Psoas muscle (tissue), 7 donors: ENCODE measurements at regions not wholly inside any gene's neighbourhood (a gene's known extent, or its start where the extent isn't known, plus 50 kb on each side); places are given as distances from the start of the nearest gene placed in this dataset.

Source experiments
- ATAC-seq, 4 donors: fragments of 200-7000 bp; cut with Tn5 transposase; one replicate each; pipeline ENCODE4 v1.9.1; 2020; ENCODE audit warnings: moderate library complexity in 3 of 4, mild to moderate bottlenecking in 2 of 4
- DNase-seq, 2 donors: peaks; one replicate each; pipeline ENCODE4 v3.0.0-alpha.2; 2020
- H3K27ac ChIP-seq: fragments of 200-600 bp; one replicate; pipeline ENCODE4 v1.8.0; 2022
- H3K27me3 ChIP-seq, 3 donors: fragments of 200-600 bp in 1 of 3; one replicate each; pipeline versions ENCODE4 v1.6.1 to v1.8.0; 2013 to 2022; ENCODE audit warnings: low read length in 2 of 3, mild to moderate bottlenecking in 2 of 3, moderate library complexity in 1 of 3; ENCODE audit not compliant: insufficient read depth in 3 of 3
- H3K36me3 ChIP-seq, 2 donors: fragments of 200-600 bp in 1 of 2; one replicate each; pipeline versions ENCODE4 v1.6.1 to v1.8.0; 2013 to 2022; ENCODE audit warnings: low read depth in 1 of 2, mild to moderate bottlenecking in 1 of 2, moderate library complexity in 1 of 2; ENCODE audit not compliant: insufficient read depth in 1 of 2
- H3K4me1 ChIP-seq: fragments of 200-600 bp; one replicate; pipeline ENCODE4 v1.8.0; 2022
- H3K4me3 ChIP-seq: fragments of 200-600 bp; one replicate; pipeline ENCODE4 v1.8.0; 2022; ENCODE audit warnings: mild to moderate bottlenecking
- H3K9me3 ChIP-seq: fragments of 200-600 bp; one replicate; pipeline ENCODE4 v1.8.0; 2022
- WGBS, 3 donors: extraction: QIAGEN DNeasy Blood & Tissue Kit; methylation state at CpG; one replicate each; pipeline versions ENCODE4 v1.1.6 to v1.1.7; 2013; 5-methylcytosine and 5-hydroxymethylcytosine counted together
- intact Hi-C, 2 donors: fragments of 100-400 bp; cut with DNase I; formaldehyde crosslinking; loops; one replicate each; pipeline versions ENCODE4 v1.11.0 to v1.14.2; 2022
- TF ChIP-seq, protein P1 (sequence below): fragments of 200-600 bp; IDR thresholded peaks from one replicate; pipeline ENCODE4 v1.8.0; 2022; ENCODE audit warnings: antibody characterized with exemption
- donor health status: healthy with polysubstance abuse.
- donor health status: DM: no; HTN: no; CAD: no; lungs with moderate emphysema.
- donor health status: Bipolar disorder and iron deficiency.
- donor health status: healthy.
- donor health status: DM: yes; HTN: yes; CAD: no.
- donor health status: DM: no; HTN: no; CAD: no.
- donor health status: DM: yes; HTN: yes; CAD: no.

DNA sequence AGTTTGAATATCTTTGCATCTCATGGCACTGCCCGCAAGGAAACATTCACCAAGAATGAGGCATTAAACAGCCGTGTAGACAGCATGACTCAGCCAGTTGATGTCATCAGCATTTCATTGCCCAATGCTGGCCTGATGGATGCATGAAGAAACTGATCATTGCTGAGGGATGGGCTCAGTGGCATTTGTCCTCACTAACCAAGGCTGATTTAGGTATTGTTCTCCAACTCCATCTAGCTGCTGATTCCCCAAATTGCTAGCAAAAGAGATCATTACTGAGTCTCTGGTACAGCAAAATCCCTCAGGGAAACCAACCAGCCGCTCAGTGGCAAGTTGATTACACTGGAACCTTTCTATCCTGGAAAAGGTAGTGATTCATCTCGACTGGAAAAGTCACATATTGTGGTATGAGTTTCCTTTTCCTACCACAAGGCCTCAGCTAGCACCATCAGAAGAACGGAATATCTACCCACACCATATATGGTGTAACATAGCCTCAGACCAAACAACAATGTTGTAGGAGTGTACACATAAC, 186.5 kb upstream of the GAP43 start:
- 41 to 46% (median 42%) methylated on average over 5 of the region's 5 CpGs for WGBS, 3 donors
- TF ChIP-seq, protein P1, sequence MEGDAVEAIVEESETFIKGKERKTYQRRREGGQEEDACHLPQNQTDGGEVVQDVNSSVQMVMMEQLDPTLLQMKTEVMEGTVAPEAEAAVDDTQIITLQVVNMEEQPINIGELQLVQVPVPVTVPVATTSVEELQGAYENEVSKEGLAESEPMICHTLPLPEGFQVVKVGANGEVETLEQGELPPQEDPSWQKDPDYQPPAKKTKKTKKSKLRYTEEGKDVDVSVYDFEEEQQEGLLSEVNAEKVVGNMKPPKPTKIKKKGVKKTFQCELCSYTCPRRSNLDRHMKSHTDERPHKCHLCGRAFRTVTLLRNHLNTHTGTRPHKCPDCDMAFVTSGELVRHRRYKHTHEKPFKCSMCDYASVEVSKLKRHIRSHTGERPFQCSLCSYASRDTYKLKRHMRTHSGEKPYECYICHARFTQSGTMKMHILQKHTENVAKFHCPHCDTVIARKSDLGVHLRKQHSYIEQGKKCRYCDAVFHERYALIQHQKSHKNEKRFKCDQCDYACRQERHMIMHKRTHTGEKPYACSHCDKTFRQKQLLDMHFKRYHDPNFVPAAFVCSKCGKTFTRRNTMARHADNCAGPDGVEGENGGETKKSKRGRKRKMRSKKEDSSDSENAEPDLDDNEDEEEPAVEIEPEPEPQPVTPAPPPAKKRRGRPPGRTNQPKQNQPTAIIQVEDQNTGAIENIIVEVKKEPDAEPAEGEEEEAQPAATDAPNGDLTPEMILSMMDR = no peak
- H3K4me3 ChIP-seq = no peak overlapping the region
- no peaks in the 10 kb centered on the region for H3K4me1 ChIP-seq
- H3K9me3 ChIP-seq = no peaks in the 10 kb centered on the region
- H3K27ac ChIP-seq = no peak overlapping the region
- intact Hi-C loops = no loop called here
- ATAC-seq = peak; percentile 37 to 53 (median 40)
- DNase-seq = peak in 1 of 2 donors; percentile 12
- no peaks in the 10 kb centered on the region for H3K27me3 ChIP-seq
- H3K36me3 ChIP-seq = no peaks in the 10 kb centered on the region

DNA sequence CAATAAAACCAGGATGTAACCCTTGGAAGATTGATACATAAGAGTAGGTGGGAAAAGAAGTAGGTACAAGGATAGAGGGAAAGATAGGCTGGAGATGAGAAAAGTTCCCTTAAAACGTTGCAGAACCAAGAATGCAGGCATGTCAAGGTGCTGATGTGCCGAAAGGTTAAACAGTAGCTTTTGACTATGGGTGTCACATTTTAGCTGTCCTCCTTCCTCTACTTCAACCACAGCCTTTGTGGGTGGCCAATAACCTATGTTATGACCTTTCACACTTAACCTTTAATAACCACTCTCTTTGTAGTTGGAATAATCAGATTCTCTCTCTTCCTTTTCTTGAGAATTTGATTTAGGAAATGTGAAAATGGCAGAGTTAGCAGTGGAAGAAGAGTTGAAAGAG, 184.5 kb upstream of the GAP43 start:
- H3K36me3 ChIP-seq = no peaks in the 10 kb centered on the region
- no peaks in the 10 kb centered on the region for H3K27me3 ChIP-seq
- H3K4me3 ChIP-seq = no peak overlapping the region
- TF ChIP-seq, protein P1 = no peak
- 76 to 87% (median 80%) methylated on average over 2 of the region's 2 CpGs for WGBS, 3 donors
- H3K9me3 ChIP-seq = no peaks in the 10 kb centered on the region
- H3K27ac ChIP-seq = no peak overlapping the region
- intact Hi-C loops = no loop called here
- no peaks in the 10 kb centered on the region for H3K4me1 ChIP-seq
- no peak for DNase-seq
- ATAC-seq = no peak

DNA sequence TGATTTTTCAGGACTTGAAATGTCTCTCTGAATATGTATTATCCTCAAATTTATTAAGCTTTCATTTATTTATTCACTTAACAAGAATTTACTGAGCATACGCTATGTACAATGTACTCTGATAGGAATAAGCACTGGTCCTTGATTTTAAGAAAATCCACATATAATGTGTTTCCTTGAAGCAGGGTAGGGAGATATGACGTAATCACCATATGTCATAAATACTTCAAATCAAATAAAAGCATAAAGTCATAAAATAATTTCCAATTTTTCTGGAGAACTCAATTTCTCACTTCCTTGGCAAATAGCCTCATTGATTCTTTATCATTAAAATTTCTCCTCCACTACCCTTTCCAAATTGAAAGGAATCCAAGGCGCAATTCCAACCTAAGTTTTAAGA, 177.8 kb upstream of the GAP43 start:
- TF ChIP-seq, protein P1 = no peak
- Histone ChIP-seq H3K9me3 (no peaks in the 10 kb centered on the region), H3K27me3 (no peaks in the 10 kb centered on the region), H3K4me1 (no peaks in the 10 kb centered on the region), H3K36me3 (no peaks in the 10 kb centered on the region), H3K27ac (no peak overlapping the region), H3K4me3 (no peak overlapping the region)
- intact Hi-C loops = no loop called here
- DNase-seq = no peak
- ATAC-seq = no peak
- WGBS, 3 donors = 94 to 96% (median 94%) methylated on average over 3 of the region's 3 CpGs

DNA sequence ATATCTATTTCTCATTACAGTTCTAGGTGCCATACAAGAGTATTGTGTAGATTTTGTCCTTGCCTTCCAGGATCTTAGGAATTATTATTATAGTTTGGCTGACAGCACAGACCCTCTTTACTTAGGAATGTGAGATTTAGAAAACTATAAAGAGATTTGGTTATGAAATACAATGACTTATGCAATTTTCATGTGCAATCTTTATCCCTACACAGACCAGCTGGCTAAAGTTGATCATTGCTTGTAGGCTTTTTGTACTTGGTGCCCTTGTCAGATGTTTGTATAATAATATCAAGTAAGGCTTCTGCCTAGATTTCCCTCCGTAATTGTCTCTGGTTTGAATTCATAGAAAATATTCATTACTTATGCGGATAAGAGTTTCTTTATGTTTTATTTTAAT, 174.5 kb upstream of the GAP43 start:
- Histone ChIP-seq H3K27me3 (no peaks in the 10 kb centered on the region), H3K4me1 (no peaks in the 10 kb centered on the region), H3K36me3 (no peaks in the 10 kb centered on the region), H3K9me3 (no peaks in the 10 kb centered on the region), H3K27ac (no peak overlapping the region), H3K4me3 (no peak overlapping the region)
- ATAC-seq (no peak), DNase-seq (no peak)
- intact Hi-C loops = no loop called here
- WGBS, 3 donors = 46 to 92% (median 48%) methylated on average over 2 of the region's 2 CpGs
- TF ChIP-seq, protein P1 = no peak

DNA sequence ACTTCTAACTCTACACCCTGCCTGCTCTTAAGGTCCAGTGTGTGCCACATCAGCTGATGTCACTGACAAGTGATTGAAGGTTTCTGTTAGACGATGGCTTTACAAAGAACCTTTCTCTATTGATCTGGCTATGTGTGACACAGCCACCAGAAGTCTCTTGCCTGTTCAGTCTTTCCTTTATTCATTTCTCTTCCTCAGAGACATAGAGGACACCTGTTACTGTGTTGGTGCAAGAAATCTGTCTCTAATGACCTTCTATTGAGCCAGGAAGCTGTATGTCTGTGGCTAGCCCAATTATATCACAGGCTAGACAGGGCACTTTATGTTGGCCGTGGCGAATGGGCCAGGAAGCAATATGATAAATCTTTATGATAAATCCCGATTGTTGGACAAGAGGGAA, 173.3 kb upstream of the GAP43 start:
- DNase-seq = no peak
- Histone ChIP-seq H3K9me3 (peaks cover 3% of the 10 kb centered on the region), H3K4me1 (no peaks in the 10 kb centered on the region), H3K4me3 (no peak overlapping the region), H3K27ac (no peak overlapping the region), H3K27me3 (no peaks in the 10 kb centered on the region), H3K36me3 (no peaks in the 10 kb centered on the region)
- no peak for ATAC-seq
- WGBS, 3 donors = 47 to 65% (median 62%) methylated on average over 4 of the region's 4 CpGs
- TF ChIP-seq, protein P1 = no peak
- intact Hi-C loops = no loop called here
